Chondrocyte (in vitro differentiated cells): ENCODE measurements at regions not wholly inside any gene's neighbourhood (a gene's known extent, or its start where the extent isn't known, plus 50 kb on each side); places are given as distances from the start of the nearest gene placed in this dataset.

Experiments
- DNase-seq: peaks from one replicate; pipeline ENCODE4 v3.0.0; 2021; ENCODE audit warnings: mixed read lengths, low spot score
- H3K27ac Mint-ChIP-seq: one replicate; pipeline ENCODE4 v1.8.0; 2021; ENCODE audit warnings: mild to moderate bottlenecking, moderate library complexity, mixed read lengths; ENCODE audit not compliant: unreplicated experiment
- H3K27me3 Mint-ChIP-seq: 2 replicates; pipeline ENCODE4 v1.8.0; 2021; ENCODE audit warnings: low read depth, mixed read lengths
- H3K36me3 Mint-ChIP-seq: 2 replicates; pipeline ENCODE4 v1.8.0; 2021; ENCODE audit warnings: low read depth, mixed read lengths
- H3K4me1 Mint-ChIP-seq: 2 replicates; pipeline ENCODE4 v1.8.0; 2021; ENCODE audit warnings: low read depth, mild to moderate bottlenecking, mixed read lengths
- H3K4me3 Mint-ChIP-seq: one replicate; pipeline ENCODE4 v1.8.0; 2021; ENCODE audit warnings: mild to moderate bottlenecking, moderate library complexity, mixed read lengths; ENCODE audit not compliant: unreplicated experiment
- H3K9me3 Mint-ChIP-seq: 2 replicates; pipeline ENCODE4 v1.8.0; 2021; ENCODE audit warnings: low read depth, mixed read lengths
- TF ChIP-seq, protein P1 (sequence below): fragments of 200-600 bp; sonication (generic); IDR thresholded peaks from 2 replicates; pipeline ENCODE4 v1.5.0; 2021; ENCODE audit warnings: antibody characterized with exemption, mild to moderate bottlenecking, moderate library complexity

DNA sequence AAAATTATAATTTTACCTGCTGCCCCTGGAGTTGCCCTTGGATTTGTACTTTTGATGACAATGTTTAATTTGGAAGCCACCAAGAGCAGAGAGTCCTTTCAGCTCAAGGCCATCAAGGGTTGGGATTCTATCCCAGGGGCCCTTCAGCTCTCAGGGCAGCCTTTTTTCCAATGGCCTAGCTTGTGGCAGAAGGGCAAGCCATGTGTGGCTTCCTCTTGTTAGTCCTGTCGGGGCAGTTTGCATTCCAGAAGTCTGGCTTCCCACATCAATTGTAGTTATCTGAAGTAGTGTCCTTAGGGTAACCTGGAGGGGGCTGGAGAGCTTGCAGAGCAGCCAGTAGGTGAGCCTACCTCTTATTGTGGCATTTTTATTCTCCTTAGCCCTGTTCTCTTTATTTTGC, 569.4 kb downstream of the TRAM1L1 start:
- Mint-ChIP-seq H3K9me3 (peaks cover 11% of the 10 kb centered on the region), H3K4me3 (no peak overlapping the region), H3K27me3 (peaks cover 4% of the 10 kb centered on the region), H3K36me3 (no peaks in the 10 kb centered on the region), H3K4me1 (no peaks in the 10 kb centered on the region), H3K27ac (no peak overlapping the region)
- TF ChIP-seq, protein P1, sequence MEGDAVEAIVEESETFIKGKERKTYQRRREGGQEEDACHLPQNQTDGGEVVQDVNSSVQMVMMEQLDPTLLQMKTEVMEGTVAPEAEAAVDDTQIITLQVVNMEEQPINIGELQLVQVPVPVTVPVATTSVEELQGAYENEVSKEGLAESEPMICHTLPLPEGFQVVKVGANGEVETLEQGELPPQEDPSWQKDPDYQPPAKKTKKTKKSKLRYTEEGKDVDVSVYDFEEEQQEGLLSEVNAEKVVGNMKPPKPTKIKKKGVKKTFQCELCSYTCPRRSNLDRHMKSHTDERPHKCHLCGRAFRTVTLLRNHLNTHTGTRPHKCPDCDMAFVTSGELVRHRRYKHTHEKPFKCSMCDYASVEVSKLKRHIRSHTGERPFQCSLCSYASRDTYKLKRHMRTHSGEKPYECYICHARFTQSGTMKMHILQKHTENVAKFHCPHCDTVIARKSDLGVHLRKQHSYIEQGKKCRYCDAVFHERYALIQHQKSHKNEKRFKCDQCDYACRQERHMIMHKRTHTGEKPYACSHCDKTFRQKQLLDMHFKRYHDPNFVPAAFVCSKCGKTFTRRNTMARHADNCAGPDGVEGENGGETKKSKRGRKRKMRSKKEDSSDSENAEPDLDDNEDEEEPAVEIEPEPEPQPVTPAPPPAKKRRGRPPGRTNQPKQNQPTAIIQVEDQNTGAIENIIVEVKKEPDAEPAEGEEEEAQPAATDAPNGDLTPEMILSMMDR: no peak
- DNase-seq: no peak

DNA sequence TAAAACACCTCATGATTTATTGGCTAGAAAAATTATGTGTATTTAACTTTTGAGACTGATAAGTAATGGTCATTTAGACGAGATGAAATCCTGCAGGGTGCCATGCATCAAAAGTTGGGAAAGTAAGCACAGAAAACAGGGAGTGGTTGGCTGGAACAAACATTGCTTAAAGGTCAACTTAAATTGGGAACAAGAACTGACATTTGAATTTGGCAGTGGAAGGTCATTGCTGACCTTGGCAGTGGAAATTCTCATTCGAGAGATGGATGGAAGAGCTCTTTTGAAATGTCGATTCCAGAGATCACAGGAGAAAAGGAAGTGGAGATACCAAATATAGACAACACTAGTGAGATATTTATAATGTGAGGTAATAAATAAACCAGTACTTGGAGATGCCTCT, 572.8 kb downstream of the TRAM1L1 start:
- no peak overlapping the region for H3K4me3 Mint-ChIP-seq
- H3K36me3 Mint-ChIP-seq: no peaks in the 10 kb centered on the region
- TF ChIP-seq, protein P1: no peak
- H3K27ac Mint-ChIP-seq: no peak overlapping the region
- H3K4me1 Mint-ChIP-seq: no peaks in the 10 kb centered on the region
- DNase-seq: no peak
- H3K9me3 Mint-ChIP-seq: peaks cover 3% of the 10 kb centered on the region
- peaks cover 2% of the 10 kb centered on the region for H3K27me3 Mint-ChIP-seq

DNA sequence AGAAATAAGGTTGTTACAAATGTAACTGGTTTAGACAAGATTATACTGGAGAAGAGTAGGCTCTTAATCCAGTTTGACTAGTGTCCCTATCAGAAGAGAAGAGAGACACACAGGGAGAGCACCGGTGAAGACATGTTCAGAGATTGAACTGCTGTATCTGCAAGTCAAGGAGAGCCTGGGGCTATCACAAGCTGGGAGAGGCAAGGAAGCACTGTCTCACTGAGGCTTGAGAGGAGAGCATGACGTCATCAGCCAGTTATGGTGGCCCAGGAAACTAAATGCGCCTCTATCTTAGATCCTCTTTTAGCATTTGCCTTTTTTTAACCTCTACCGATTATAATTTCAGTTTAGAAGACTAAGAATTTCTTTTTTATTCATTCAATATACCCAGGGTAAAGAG, 583.4 kb downstream of the TRAM1L1 start:
- H3K27ac Mint-ChIP-seq: no peak overlapping the region
- no peaks in the 10 kb centered on the region for H3K9me3 Mint-ChIP-seq
- TF ChIP-seq, protein P1: no peak
- H3K4me3 Mint-ChIP-seq: no peak overlapping the region
- H3K4me1 Mint-ChIP-seq: no peaks in the 10 kb centered on the region
- H3K27me3 Mint-ChIP-seq: peaks cover 10% of the 10 kb centered on the region
- H3K36me3 Mint-ChIP-seq: no peaks in the 10 kb centered on the region
- DNase-seq: no peak

DNA sequence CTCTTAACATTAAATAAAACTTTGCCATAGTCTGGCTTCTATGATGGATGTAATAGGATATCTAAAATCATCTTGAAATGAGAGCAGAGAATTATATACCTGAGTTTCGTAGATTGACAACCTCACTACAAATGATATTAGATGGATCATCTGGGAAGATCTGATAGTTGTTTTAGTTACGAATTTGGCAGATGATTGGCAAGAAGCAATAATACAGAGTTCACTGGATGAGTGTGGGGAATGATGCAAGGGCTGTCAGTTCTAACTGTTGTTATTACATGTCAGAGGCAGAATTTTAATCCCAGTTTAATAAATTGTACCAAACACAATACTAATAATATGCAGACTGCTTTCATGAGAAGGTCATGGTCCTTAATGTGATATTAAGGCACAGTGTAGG, 585.2 kb downstream of the TRAM1L1 start:
- H3K4me1 Mint-ChIP-seq: no peaks in the 10 kb centered on the region

DNA sequence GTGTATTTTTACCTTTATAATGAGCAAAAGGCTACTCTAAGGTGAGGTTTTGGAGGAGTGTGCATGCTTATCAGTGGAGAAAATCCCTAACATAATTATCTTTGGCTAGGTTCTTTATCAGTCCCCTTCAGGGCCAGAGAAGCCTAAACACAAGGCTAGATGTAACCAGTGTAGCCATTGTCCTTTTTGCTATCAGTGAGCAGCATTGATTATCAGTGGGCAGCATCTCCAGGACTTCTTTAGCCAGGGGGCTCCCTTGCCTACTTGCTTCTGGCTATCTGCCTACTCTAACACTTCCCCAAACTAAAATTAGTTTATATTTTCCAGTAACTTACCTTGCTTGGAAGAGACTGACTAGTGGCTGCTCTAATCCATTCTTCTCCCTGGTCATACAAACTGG, 595.6 kb downstream of the TRAM1L1 start:
- no peak overlapping the region for H3K4me3 Mint-ChIP-seq
- no peak for DNase-seq
- peaks cover 4% of the 10 kb centered on the region for H3K27me3 Mint-ChIP-seq
- no peaks in the 10 kb centered on the region for H3K4me1 Mint-ChIP-seq
- TF ChIP-seq, protein P1: no peak
- H3K9me3 Mint-ChIP-seq: no peaks in the 10 kb centered on the region
- no peaks in the 10 kb centered on the region for H3K36me3 Mint-ChIP-seq
- no peak overlapping the region for H3K27ac Mint-ChIP-seq

More for the DNA sequence above, 585.2 kb downstream of the TRAM1L1 start:
- H3K27ac Mint-ChIP-seq: no peak overlapping the region
- DNase-seq: no peak
- no peaks in the 10 kb centered on the region for H3K36me3 Mint-ChIP-seq
- peaks cover 10% of the 10 kb centered on the region for H3K27me3 Mint-ChIP-seq
- no peak overlapping the region for H3K4me3 Mint-ChIP-seq
- TF ChIP-seq, protein P1: no peak
- H3K9me3 Mint-ChIP-seq: no peaks in the 10 kb centered on the region
